NCI-H1417 (cell line): ENCODE measurements at regions not wholly inside any gene's neighbourhood (a gene's known extent, or its start where the extent isn't known, plus 50 kb on each side); places are given as distances from the start of the nearest gene placed in this dataset.
"Not testable (repeated sequence)": the region's sequence is repeated elsewhere in the genome, so short reads cannot be mapped to it uniquely, and the experiment has no call there.

Experiments used
- DNase-seq, 3 experiments: peaks; one replicate each; lab custom pipeline; 2025; lab: John Stamatoyannopoulos, UW

DNA sequence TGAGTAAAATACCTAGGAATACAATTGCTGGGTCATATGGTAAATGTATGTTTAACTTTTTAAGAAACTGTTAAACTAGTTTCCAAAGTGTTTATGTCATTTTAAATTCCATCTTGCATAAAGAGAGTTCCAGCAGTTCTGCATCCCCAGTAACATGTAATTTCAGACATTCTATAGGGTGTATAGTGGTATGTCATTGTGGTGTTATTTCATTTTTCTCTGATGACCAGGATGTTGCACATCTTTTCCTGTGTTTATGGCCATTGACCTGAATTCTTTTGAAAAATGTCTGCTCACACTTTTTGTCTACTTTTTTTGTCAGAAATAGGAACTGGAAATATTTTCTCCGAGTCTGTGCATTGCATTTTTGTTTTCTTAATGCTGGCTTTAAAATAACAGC, 128.9 kb downstream of the TMEM200A start:
- DNase-seq, result no peak

DNA sequence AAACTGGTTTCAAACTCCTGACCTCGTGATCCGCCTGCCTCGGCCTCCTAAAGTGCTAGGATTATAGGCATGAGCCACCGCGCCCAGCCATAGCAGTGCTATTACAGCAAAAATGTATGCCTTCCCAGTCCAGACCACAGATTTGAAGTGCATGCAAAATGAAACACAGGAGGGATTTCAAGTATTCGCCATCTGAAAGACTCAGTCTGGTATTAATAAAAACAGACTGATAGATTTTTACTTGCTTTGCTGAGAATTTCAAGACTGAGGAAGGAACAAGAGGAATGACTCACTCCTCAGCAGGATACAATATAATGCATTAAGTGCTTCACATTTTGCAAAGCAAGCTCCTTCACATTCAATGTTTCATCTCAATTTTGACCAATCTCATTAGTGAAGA, 134.9 kb downstream of the TMEM200A start:
- no peak for DNase-seq

DNA sequence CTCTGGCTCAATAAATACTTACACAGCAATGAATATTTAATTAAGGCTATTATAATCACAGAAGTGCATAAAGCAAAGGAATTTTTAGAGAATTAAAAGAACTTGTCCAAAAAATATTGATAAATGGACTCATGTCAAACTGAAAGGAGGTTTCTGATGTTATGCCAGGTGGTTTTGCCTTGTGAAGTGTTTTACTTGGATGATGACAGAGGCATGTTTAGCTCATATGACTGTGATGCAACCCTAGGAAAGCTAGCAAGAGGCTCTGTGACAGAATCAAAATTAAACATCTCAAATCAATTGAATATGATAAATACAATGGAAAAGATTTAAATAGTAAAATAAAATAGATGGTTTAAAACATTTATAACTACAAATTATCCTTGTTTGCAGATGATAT, 137.3 kb downstream of the TMEM200A start:
- DNase-seq, result no peak

DNA sequence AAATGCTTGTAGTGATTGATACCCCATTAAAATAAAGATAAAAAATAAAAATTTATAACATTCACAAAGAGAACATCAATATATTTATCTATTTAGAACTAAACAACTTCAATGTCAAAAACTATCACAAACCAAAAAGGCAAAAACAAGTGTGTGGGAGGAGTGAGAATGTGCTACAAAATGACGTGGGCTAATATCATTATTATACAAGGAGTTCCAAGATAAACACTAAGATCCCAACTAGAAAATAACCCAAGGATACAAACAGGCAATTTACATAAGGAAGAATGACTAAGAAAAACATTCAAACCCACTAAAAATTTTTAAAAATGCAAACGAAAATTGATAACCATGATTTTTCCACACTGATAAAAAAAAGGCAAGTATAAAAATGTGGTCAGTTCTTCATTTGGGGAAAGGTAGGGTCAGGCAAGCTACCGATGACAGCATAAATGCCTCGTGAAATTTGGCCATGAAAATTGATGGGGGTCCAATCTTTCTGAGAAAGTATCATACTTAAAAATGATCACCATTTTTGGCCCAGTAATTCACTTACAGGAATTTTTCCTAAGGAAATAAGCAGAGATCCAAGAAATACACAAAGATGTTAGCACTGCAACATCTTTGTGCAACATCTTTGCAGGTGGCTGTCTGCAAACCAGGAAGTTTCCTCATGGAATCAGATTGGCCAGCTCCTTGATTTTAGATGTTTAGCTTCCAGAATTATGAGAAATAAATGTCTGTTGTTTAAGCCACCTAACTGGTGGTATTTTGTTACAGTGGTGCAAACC, 140.2 kb downstream of the TMEM200A start:
- no peak for DNase-seq

DNA sequence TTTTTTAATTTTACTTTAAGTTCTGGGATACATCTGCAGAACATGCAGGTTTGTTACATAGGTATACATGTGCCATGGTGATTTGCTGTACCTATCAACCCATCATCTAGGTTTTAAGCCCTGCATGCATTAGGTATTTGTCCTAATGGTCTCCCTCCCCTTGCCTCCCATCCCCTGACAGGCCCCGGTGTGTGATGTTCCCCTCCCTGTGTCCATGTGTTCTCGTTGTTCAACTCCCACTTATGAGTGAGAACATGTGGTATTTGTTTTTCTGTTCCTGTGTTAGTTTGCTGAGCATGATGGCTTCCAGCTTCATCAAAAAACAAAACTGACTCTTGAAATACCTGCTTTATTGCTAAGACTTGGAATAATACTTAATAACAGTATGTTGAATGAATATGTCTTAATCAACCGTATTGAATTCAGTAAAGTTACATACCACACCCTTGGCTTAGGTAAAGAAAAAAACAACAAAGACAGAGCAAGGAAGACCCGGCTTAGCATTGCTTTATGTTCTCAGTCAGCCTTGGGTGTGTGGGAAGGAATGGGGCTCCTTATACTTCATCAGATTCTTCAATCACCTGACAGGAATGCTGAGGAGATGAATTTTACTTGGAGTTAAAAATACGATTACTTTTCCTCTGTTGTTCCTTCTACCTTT, 141.3 kb downstream of the TMEM200A start:
- DNase-seq, result not testable (repeated sequence)

DNA sequence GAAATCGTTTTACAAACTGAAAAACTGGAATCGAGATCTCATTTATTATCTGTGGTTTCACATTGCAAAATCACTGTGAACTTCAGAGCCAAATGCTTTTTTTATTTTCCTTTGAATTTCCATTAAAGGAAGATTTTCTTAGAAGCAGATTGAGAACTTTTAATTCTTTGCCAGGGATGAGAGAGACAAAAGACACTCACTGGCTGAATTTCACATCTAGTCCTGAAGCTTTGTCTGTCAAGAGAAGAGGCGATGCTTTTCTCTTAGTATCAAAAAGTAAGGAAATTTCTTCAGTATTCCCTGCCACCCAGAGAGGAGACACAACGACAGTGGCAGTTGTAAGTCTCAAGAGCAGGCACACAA, 141.8 kb downstream of the TMEM200A start:
- DNase-seq, result no peak

DNA sequence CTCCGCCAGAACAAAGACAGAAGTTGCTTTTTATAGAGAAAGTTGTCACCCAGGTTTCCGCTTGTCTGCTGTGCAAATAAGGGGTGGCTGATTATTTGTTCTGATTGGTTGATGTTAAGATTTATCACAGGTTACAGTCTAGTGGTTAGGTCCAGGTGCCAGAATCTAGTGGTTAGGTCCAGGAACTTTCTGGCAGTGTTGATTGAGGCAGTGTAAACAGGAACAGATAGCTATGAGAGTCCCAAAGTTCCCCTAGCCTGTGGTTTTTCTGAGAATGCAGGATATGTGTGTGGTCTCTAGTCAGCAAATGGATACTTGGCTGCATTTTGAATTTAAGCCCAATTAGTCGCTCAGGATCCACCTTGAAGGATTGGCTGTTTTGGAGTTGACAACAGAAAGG, 148.0 kb downstream of the TMEM200A start:
- DNase-seq, result peak in 1 of 3 experiments; percentile 10

DNA sequence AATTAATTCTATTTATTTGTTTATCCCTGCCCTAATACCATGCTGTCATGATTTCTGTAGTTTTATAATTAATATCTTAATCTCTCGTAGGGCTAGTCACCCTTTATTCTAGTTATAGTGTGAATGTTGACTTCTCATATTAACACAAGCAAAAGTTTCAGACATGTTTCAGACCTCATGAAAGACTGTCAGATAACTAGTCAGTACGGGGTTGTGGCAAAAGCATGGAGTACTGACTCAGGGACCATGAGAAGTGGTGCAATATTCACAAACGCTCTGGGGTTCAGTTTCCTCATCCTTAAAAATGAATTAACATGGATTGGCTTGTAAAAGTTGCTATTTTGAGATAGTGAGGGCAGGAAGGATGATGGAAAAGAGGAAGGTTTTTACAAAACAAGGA, 148.9 kb downstream of the TMEM200A start:
- no peak for DNase-seq

DNA sequence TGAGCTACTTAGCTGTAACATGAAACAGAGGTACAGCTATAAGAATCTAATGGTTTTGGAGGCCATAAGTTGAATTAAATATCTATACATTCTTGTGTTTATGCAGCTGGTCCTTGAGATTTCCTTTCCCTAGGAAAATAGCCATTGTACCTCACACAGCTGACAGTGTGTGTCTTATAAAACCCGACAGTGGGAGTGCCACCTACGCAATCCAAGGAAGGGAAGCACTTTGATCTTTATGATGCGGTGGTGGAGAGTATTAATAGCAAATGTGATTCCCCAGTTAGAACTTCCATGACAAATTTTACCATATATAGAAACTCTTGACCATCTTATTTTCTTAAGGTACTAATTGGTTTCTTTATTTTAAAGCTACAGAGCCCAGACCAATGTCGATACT, 149.5 kb downstream of the TMEM200A start:
- no peak for DNase-seq

DNA sequence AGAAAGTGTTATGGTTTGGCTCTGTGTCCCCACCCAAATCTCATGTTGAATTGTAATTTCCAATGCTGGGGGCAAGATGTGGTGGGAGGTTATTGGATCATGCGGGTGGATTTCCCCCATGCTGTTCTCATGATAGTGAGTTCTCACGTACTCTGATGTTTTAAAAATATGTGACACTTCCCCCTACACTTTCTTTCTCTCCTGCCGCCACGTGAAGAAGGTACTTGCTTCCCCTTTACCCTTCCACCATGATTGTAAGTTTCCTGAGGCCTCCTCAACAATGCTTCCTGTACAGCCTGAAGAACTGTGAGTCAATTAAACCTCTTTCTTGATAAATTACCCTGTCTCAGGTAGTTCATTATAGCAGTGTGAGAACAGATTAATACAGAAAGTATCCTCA, 150.8 kb downstream of the TMEM200A start:
- DNase-seq, result no peak

DNA sequence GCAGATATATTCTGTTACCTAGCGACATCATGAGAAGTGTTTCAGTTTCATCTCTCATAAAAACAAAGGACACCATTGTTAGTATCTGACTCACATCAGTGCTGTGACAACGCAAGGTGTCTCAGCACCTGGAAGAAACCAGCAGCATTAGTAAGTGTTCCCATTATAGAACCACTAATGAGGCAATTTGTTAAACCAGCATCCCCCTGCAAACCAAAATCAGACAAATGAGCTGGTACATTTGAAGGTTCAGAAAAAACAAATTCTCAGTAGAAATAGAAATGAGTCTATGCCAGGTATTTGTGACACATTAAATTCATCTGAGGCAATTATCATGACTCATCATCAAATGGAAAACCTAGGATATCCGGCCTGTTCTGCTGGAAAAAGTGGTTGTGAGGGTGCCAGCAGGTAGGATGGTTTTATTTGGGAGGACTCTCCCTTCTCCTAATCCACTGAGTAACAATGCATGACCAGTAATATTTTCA, 151.7 kb downstream of the TMEM200A start:
- DNase-seq, result peak in 1 of 3 experiments; percentile 12

DNA sequence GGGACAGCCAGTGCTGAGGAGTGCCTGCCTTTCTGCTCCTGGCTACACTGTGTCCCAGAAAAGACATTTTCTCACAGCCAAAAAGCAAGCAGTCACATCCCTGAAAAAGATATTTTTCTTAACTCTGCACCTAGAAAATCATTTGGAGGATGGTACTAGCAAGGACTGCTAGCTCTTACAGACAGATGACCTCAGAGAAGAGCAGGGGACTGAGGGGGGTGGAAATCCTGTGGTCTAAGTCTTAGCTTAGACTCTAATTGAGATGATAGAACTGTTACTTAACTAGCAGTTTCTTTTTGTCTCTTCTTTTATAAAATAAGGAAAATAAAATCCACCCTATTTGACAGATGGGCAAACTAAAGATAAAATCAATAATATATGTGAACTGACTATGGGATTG, 152.8 kb downstream of the TMEM200A start:
- DNase-seq, result no peak

DNA sequence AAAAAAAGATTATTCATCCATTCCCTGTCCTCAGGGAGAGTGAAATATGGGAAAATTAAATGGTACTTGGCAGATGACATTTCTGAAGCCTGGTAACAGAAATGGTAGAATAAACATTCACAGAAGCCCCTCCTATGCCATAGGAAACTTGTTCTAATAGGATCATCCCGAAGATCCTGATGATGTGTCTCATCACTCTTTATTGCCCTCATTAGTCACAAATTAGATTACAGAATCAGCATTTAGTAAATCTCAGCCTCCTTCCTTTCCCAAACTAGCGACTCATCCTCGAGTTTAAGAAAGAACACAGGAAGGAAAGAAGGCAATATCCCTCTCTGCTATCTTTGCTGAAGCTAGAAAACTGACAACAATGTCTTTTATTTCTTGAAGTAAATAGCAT, 154.4 kb downstream of the TMEM200A start:
- no peak for DNase-seq

DNA sequence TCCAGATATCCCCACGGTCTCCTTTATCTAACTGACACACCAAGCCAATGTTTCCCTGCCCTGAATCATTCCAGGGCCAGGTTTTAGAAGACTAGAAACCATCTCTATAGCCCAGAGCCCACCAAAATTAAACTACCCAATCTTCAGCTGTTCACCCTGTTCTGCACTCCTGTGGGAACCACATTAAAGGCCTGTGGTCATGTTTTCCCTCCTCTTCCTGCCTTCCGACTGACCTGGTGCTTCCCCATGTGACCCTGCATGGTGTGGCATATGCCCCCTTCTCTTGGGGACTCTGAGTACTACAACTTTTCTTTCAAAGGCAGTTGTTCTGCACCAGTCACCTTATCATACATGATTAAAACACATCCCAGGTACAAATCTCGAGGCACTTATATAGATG, 155.0 kb downstream of the TMEM200A start:
- DNase-seq, result no peak

DNA sequence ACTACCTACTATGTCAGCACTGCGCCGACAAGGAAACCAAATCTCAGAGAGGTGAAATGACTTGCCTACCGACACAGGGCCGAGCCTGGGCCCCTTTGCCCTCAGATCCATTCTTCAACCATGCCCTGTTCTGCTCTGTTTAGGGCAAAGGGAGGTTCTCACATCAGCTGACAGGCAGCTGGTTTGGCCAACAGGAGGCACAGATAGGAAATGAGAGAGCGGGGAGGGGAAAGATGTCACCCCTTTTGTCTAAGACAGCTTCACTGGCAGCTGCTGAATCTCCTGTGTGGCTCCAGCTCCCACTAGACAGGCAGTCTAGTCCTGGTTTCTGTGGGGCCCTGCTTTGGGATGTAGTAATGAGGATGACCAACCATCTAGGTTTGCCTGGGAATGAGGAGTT, 158.7 kb downstream of the TMEM200A start:
- no peak for DNase-seq

DNA sequence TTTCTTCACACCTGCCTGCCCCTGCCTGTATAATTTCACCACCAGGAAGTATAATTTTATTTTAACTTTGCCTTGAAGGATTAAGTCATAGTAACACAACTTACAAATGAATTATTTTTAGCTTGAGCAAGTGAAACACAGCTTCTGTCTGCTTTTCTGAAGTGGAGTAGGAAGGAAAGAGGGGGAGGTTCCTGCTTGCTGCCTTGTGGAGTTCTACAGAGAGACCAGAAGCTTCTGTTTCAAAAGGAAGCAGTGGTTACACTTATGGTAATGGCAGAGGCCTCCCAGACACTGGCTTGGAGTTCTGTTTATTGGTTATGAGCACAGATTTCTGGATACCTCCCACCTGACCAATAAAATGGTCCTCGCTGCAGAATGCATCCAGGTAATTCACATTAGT, 159.6 kb downstream of the TMEM200A start:
- DNase-seq, result no peak

DNA sequence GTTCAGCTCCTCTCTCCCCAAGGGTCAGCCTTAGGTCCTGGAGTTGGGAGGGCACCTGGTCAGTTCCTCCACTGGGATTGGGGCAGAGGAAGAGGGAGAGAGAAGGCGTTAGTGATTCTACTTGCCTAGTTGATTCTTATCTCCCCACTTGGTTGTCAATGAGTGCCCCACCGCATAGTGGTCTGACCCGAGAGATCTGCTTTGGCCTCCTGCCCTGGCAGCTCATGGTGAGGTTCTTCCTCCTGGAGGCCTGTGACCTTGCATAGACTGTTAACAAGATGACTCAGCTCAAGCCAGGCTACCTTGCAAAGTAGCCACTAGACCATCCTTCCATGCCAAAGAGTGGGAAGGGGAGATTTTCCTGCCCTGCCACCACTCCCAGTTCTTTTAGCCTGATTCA, 160.6 kb downstream of the TMEM200A start:
- no peak for DNase-seq

DNA sequence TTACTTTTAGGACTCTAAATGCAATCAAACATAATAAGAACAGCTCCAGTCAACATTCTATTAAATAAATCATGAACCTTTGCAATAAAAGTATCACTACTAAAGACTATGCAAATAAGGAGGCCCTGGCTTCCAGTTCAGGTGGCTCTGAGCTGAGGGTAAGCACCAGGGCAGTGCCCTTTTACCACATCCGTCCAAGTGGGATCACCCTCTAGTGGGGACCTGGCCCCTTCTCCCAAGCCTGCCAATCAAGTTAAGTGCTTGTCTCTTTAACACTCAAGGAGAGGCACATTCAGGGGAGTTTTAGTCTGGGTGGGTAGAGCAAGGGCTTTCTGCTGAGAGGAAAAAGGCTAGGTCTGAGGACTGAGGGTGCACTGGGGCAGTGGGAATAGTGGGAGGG, 161.4 kb downstream of the TMEM200A start:
- no peak for DNase-seq

DNA sequence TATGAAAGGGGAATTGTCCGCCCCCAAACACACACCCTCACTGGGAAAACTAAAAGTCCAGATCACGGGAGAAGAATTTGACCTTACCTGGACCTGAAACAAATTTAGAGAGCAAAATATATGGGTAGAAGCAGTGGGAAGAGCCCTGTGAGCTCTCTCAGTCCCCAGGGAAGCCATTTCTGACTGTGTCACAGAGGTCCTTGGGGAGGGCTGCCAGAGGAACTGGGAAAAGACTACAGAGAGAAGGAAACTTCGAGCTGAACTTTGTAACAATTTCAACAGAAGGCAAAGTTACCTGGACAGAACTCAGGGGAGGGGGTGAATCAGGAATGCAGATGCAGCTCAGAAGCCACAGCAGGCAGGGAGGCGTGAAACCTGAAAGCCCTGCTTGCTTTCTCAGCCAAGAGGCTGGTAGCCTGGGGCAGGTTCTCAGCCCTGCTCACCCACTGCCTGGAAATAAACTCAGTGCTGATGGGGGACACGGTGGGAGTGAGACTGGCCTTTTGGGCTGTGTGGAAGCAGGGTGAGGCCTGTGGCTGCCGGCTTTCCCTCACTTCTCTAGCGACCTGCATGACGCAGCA, 163.8 kb downstream of the TMEM200A start:
- DNase-seq, result no peak

DNA sequence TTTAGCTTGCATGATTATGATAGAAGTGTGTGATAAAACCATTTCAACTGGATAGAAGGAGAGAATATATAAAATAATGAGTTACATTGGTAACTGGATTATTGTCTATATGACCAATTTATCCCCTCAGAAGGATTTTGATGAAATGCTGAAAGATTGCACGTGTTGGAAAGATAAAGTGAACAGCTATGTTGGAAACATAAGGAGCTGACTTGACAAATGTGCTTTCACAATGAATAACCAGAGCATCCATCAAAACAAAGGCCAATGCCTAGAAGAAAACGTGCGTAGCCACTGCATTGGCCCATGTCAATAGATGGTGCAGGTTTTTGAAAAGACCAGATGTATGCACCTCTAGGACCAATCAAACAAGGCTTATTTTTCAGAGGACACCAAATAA, 168.8 kb downstream of the TMEM200A start:
- DNase-seq, result no peak

DNA sequence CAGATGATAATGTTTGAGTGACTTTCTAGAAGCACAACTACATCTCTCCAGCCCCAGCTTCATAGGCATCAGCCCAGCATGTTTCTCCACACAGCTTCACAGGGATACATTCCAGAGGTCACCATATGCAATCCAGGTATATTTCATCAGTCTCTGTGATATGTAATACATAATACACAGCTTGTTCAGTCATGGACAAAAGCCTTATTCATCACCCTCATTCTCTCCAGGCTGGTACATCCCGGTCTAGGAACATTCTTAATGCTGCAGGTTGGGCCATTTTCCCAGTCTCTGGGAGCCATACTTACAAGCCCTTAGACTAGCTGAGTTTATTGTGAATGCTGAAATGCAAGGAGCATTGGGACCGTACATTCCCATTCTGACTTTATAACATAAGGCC, 169.4 kb downstream of the TMEM200A start:
- DNase-seq, result no peak

DNA sequence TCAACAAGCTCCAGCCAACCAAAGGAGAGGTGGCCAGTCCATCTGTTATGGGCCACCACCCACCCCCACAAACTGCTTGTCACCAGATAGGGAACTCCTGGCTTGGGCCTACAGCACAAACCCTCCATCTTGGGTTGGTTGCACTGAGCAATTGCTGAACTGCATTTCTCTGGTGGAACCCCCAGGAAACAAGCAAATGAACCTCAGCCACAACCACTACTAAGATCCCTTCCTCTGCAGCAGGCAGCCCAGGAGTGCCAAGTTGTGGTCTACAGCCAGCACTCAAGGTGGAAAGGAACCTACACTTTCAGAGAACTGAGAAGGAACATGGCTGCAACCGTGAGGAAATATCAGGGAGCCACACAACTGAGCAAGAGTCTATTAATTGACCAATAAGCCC, 171.6 kb downstream of the TMEM200A start:
- no peak for DNase-seq

DNA sequence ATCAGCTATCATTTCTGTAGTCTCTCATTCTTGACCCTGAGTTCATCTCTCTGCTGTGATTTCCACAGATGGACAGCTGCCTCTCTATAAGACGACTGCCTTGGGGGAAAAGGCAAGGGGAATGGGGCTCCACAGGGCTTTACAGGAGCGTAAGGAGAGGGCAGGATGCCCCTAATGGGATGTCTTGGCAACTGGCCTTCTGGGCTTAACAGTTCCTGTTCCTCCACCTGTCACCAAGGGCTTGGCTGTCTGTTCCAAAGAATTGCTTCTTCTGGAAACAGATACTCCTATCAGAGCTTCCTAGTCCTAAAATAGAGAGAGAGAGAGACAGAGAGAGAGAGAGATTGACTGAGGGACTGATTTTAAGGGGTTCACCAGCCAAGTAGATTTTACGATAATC, 181.9 kb downstream of the TMEM200A start:
- no peak for DNase-seq
